Keratinocyte (primary cell): ENCODE measurements at regions not wholly inside any gene's neighbourhood (a gene's known extent, or its start where the extent isn't known, plus 50 kb on each side); places are given as distances from the start of the nearest gene placed in this dataset.

Source experiments
- DNase-seq: peaks from one replicate; pipeline ENCODE4 v3.0.0-alpha.2; 2011; ENCODE audit warnings: low read depth, missing footprints, low spot score
- FAIRE-seq: peaks from 2 replicates; lab custom pipeline; 2011; peaks lifted over from hg19 to GRCh38; lab: Jason Lieb, UNC
- H2AFZ ChIP-seq: 2 replicates; pipeline ENCODE4 v1.6.0; 2012; ENCODE audit warnings: low read length, control low read depth, inconsistent platforms; ENCODE audit not compliant: control insufficient read depth
- H3K27ac ChIP-seq: 2 replicates; pipeline ENCODE4 v1.5.1; 2011; ENCODE audit warnings: low read length; ENCODE audit not compliant: control insufficient read depth, insufficient read depth
- H3K27me3 ChIP-seq: 3 replicates; pipeline ENCODE4 v1.6.0; 2011; ENCODE audit warnings: low read length; ENCODE audit not compliant: control insufficient read depth, insufficient read depth; ENCODE audit errors: extremely low read depth
- H3K36me3 ChIP-seq, 2 experiments: 2 replicates in 1 of 2; 3 replicates in 1 of 2; pipeline ENCODE4 v1.5.1; 2011; ENCODE audit warnings: low read length in 2 of 2, mild to moderate bottlenecking in 1 of 2; ENCODE audit not compliant: control insufficient read depth in 2 of 2, insufficient read depth in 2 of 2; ENCODE audit errors: extremely low read depth in 1 of 2
- H3K4me1 ChIP-seq: 3 replicates; pipeline ENCODE4 v1.5.1; 2011; ENCODE audit warnings: low read length; ENCODE audit not compliant: control insufficient read depth, insufficient read depth; ENCODE audit errors: extremely low read depth
- H3K4me2 ChIP-seq: 3 replicates; pipeline ENCODE4 v1.6.0; 2011; ENCODE audit warnings: low read depth, low read length; ENCODE audit not compliant: control insufficient read depth, insufficient read depth; ENCODE audit errors: extremely low read depth
- H3K4me3 ChIP-seq, 3 experiments: fragments of 200-600 bp in 1 of 3; sonication (generic) in 1 of 3; 2 replicates in 2 of 3; 3 replicates in 1 of 3; pipeline ENCODE4 v1.5.1; 2011 to 2016; ENCODE audit warnings: low read length in 3 of 3, mild to moderate bottlenecking in 3 of 3, control low read depth in 2 of 3, inconsistent platforms in 1 of 3, low read depth in 1 of 3, mixed read lengths in 1 of 3, mixed run types in 1 of 3, moderate library complexity in 1 of 3; ENCODE audit not compliant: control insufficient read depth in 2 of 3, insufficient read depth in 2 of 3; ENCODE audit errors: extremely low read depth in 1 of 3
- H3K79me2 ChIP-seq: 2 replicates; pipeline ENCODE4 v1.6.0; 2012; ENCODE audit warnings: low read length; ENCODE audit not compliant: control insufficient read depth, insufficient read depth
- H3K9ac ChIP-seq: 3 replicates; pipeline ENCODE4 v1.6.0; 2011; ENCODE audit warnings: low read length; ENCODE audit not compliant: control insufficient read depth, insufficient read depth; ENCODE audit errors: extremely low read depth
- H3K9me1 ChIP-seq: 3 replicates; pipeline ENCODE4 v1.6.0; 2011; ENCODE audit warnings: low read length; ENCODE audit not compliant: control insufficient read depth, insufficient read depth; ENCODE audit errors: extremely low read depth
- H3K9me3 ChIP-seq: 2 replicates; pipeline ENCODE4 v1.5.1; 2012; ENCODE audit warnings: low read depth, low read length; ENCODE audit not compliant: control insufficient read depth
- H4K20me1 ChIP-seq: 3 replicates; pipeline ENCODE4 v1.6.0; 2011; ENCODE audit warnings: low read length; ENCODE audit not compliant: control insufficient read depth, insufficient read depth; ENCODE audit errors: extremely low read depth
- CTCF ChIP-seq, 3 experiments: IDR thresholded peaks in 1 of 3; conservative IDR thresholded peaks in 1 of 3; optimal IDR thresholded peaks in 1 of 3; 2 replicates in 2 of 3; 3 replicates in 1 of 3; pipeline versions ENCODE3 to v1.5.1; 2011; ENCODE audit warnings: low read length in 3 of 3, mild to moderate bottlenecking in 3 of 3, moderate library complexity in 2 of 3, control low read depth in 1 of 3, inconsistent platforms in 1 of 3; ENCODE audit not compliant: insufficient read depth in 2 of 3; ENCODE audit errors: extremely low read depth in 1 of 3
- EZH2 ChIP-seq: IDR thresholded peaks from one replicate; pipeline ENCODE4 v1.6.1; 2012; ENCODE audit warnings: inconsistent platforms, mild to moderate bottlenecking, low read length, moderate library complexity
- dilution Hi-C: fragments of 300-500 bp; cut with MboI; formaldehyde crosslinking; loops from one replicate; pipeline ENCODE4 v1.7.0; 2020; ENCODE audit warnings: low sequenced_read_pairs; ENCODE audit not compliant: extremely low pct_ligation_motif_present

- H3K27ac ChIP-seq: no peak overlapping the region
- peaks cover 5% of the 10 kb centered on the region for H3K4me1 ChIP-seq
- TF ChIP-seq EZH2 (no peak), CTCF (optimal IDR thresholded peaks at IDR 0.05 in 1 of 3, IDR thresholded peaks at IDR 0.05 in 1 of 3, conservative IDR thresholded peaks at IDR 0.05 in 1 of 3; ENCODE audit: extremely low read depth in 1 of 3, insufficient read depth in 2 of 3, low read length in 3 of 3) (no peak)
- H3K36me3 ChIP-seq: no peaks in the 10 kb centered on the region
- dilution Hi-C loops: loop anchor here (10.0 kb wide), 1 partner anchor 134 kb away; the partner anchor contains the start of gene HAND1
- no peaks in the 10 kb centered on the region for H3K9me1 ChIP-seq
- H3K9ac ChIP-seq: no peak overlapping the region
- peaks cover 30% of the 10 kb centered on the region for H3K27me3 ChIP-seq
- H3K9me3 ChIP-seq: no peaks in the 10 kb centered on the region
- no peaks in the 10 kb centered on the region for H4K20me1 ChIP-seq
- no peak overlapping the region for H2AFZ ChIP-seq
- DNase-seq (no peak), FAIRE-seq (no peak)
- H3K4me2 ChIP-seq: no peak overlapping the region
- H3K4me3 ChIP-seq: no peak overlapping the region
- H3K79me2 ChIP-seq: no peaks in the 10 kb centered on the region
Observed at GRCh38 chr5:154608531-154609011, 130.5 kb upstream of the HAND1 start.

- no peak overlapping the region for H3K9ac ChIP-seq
- no peak overlapping the region for H2AFZ ChIP-seq
- H3K9me1 ChIP-seq: no peaks in the 10 kb centered on the region
- TF ChIP-seq CTCF (optimal IDR thresholded peaks at IDR 0.05 in 1 of 3, IDR thresholded peaks at IDR 0.05 in 1 of 3, conservative IDR thresholded peaks at IDR 0.05 in 1 of 3; ENCODE audit: extremely low read depth in 1 of 3, insufficient read depth in 2 of 3, low read length in 3 of 3): no peak
- no peak for TF ChIP-seq EZH2
- dilution Hi-C loops: loop anchor here (10.0 kb wide), 1 partner anchor 133 kb away; the partner anchor contains the start of gene HAND1
- no peaks in the 10 kb centered on the region for H3K9me3 ChIP-seq
- DNase-seq (no peak), FAIRE-seq (no peak)
- no peaks in the 10 kb centered on the region for H3K36me3 ChIP-seq
- H3K27me3 ChIP-seq: peaks cover 30% of the 10 kb centered on the region
- H3K4me1 ChIP-seq: peaks cover 5% of the 10 kb centered on the region
- H3K79me2 ChIP-seq: no peaks in the 10 kb centered on the region
- H3K4me3 ChIP-seq: no peak overlapping the region
- H4K20me1 ChIP-seq: no peaks in the 10 kb centered on the region
- H3K27ac ChIP-seq: no peak overlapping the region
- no peak overlapping the region for H3K4me2 ChIP-seq
Observed at GRCh38 chr5:154607746-154608145, 129.7 kb upstream of the HAND1 start.
